ENCODE measurements at regions not wholly inside any gene's neighbourhood (a gene's known extent, or its start where the extent isn't known, plus 50 kb on each side); places are given as distances from the start of the nearest gene placed in this dataset.

- TF ChIP-seq CREB1 (IDR thresholded peaks at IDR 0.05; ENCODE audit: low read depth): no peak
- TF ChIP-seq RAD21 (IDR thresholded peaks at IDR 0.05; ENCODE audit: low read depth): no peak
- TF ChIP-seq ZBTB7A (IDR thresholded peaks at IDR 0.05; ENCODE audit: low read depth): no peak
- TF ChIP-seq MAX (IDR thresholded peaks at IDR 0.05): no peak
Measured at GRCh38 chr6:130494729-130495128, 128.9 kb downstream of the TMEM200A start.
